NB4 (cell line): ENCODE measurements at regions not wholly inside any gene's neighbourhood (a gene's known extent, or its start where the extent isn't known, plus 50 kb on each side); places are given as distances from the start of the nearest gene placed in this dataset.

Source experiments
- MYC ChIP-seq: IDR thresholded peaks from 2 replicates; pipeline ENCODE4 v1.6.1; 2011; ENCODE audit warnings: low read depth, low read length
- POLR2A ChIP-seq: IDR thresholded peaks from 2 replicates; pipeline ENCODE4 v1.6.1; 2011; ENCODE audit warnings: mild to moderate bottlenecking; ENCODE audit not compliant: insufficient read length; ENCODE audit errors: extremely low read depth
- TF ChIP-seq, protein P1 (sequence below): IDR thresholded peaks from one replicate; pipeline ENCODE4 v1.5.1; 2012; ENCODE audit warnings: low read depth, low read length
- TF ChIP-seq, protein P2 (sequence below): IDR thresholded peaks from 2 replicates; pipeline ENCODE4 v1.6.1; 2011; ENCODE audit warnings: low read depth, low read length

DNA sequence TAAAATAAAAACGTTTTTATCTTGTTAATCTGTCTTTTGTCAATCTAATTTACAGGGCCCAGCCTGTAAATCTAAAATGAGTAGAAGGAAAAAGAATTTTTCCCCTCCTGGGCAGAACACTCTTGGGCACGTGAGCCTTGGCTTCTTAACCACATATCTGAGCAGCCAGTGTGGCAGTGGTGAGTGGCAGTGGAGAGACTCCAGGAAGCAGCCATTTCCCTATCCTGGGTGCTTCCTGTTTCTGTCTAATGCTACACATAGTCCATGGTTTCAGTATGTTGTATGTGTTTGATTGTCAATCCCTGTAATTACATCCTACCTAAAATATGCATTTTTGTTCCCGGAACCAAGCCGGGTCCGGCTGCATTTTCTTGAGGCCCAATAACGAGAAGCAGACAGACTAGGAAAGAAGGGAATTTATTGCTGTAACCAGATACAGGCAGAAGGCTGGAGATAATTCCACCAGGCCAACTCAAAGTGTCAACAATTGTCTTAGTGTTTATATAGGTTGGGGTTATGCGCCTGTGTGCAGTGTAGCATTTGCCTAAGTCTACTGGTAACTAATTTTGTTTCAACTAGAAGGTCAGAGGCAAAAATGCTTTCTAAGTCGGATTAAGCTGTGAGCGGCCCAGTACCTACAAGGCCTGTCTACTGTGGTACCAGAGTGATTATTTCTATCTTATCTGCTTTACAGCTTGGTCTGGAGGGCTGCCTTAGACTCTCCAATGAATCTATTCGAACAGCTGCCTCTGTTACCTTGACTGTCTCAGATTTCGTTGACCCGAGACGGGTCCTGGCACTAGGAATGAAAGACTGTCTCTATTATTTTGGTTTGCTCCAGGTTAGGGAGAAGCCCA, 82.4 kb upstream of the RESF1 start:
- TF ChIP-seq, protein P1, sequence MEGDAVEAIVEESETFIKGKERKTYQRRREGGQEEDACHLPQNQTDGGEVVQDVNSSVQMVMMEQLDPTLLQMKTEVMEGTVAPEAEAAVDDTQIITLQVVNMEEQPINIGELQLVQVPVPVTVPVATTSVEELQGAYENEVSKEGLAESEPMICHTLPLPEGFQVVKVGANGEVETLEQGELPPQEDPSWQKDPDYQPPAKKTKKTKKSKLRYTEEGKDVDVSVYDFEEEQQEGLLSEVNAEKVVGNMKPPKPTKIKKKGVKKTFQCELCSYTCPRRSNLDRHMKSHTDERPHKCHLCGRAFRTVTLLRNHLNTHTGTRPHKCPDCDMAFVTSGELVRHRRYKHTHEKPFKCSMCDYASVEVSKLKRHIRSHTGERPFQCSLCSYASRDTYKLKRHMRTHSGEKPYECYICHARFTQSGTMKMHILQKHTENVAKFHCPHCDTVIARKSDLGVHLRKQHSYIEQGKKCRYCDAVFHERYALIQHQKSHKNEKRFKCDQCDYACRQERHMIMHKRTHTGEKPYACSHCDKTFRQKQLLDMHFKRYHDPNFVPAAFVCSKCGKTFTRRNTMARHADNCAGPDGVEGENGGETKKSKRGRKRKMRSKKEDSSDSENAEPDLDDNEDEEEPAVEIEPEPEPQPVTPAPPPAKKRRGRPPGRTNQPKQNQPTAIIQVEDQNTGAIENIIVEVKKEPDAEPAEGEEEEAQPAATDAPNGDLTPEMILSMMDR = no peak
- no peak for TF ChIP-seq POLR2A
- TF ChIP-seq, protein P2, sequence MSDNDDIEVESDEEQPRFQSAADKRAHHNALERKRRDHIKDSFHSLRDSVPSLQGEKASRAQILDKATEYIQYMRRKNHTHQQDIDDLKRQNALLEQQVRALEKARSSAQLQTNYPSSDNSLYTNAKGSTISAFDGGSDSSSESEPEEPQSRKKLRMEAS = no peak
- TF ChIP-seq MYC = no peak
